ENCODE measurements at regions not wholly inside any gene's neighbourhood (a gene's known extent, or its start where the extent isn't known, plus 50 kb on each side); places are given as distances from the start of the nearest gene placed in this dataset.

DNA sequence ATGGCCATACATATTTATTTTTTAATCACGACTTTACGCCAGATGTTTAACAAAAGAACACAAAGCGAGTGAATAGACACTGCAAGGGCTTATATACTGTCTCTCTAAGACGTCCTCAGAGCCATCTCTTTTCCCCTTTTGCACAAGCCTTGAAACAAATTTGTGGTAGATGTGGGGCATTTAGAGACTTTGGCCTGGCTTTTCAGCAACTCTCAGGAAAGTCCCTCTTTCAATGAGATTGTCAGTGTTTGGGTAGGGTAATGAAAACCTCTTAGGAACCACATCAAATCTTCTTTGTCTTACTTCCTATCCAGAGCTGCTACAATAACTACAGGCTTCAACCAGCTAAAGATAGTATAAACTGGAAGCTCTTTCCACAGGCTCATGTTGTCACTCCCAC, 380.0 kb downstream of the ANXA1 start:
- ATAC-seq, result no peak
- no peaks in the 10 kb centered on the region for H3K9me3 ChIP-seq
- WGBS, 2 donors, result 31% methylated on average over 4 of the region's 4 CpGs
- no peaks in the 10 kb centered on the region for H3K27me3 ChIP-seq
- H3K36me3 ChIP-seq (replicated peaks in 1 of 2; ENCODE audit: insufficient read depth in 1 of 2, low read depth in 2 of 2), result no peaks in the 10 kb centered on the region
- no peak overlapping the region for H3K4me3 ChIP-seq
- no peaks in the 10 kb centered on the region for H3K4me1 ChIP-seq
- no peak for TF ChIP-seq POLR2A (IDR thresholded peaks at IDR 0.05)
- TF ChIP-seq, protein P1, sequence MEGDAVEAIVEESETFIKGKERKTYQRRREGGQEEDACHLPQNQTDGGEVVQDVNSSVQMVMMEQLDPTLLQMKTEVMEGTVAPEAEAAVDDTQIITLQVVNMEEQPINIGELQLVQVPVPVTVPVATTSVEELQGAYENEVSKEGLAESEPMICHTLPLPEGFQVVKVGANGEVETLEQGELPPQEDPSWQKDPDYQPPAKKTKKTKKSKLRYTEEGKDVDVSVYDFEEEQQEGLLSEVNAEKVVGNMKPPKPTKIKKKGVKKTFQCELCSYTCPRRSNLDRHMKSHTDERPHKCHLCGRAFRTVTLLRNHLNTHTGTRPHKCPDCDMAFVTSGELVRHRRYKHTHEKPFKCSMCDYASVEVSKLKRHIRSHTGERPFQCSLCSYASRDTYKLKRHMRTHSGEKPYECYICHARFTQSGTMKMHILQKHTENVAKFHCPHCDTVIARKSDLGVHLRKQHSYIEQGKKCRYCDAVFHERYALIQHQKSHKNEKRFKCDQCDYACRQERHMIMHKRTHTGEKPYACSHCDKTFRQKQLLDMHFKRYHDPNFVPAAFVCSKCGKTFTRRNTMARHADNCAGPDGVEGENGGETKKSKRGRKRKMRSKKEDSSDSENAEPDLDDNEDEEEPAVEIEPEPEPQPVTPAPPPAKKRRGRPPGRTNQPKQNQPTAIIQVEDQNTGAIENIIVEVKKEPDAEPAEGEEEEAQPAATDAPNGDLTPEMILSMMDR (IDR thresholded peaks at IDR 0.05), result no peak
- intact Hi-C loops (cut with DNase I), result no loop called here
- DNase-seq, result no peak
- no peak overlapping the region for H3K27ac ChIP-seq

DNA sequence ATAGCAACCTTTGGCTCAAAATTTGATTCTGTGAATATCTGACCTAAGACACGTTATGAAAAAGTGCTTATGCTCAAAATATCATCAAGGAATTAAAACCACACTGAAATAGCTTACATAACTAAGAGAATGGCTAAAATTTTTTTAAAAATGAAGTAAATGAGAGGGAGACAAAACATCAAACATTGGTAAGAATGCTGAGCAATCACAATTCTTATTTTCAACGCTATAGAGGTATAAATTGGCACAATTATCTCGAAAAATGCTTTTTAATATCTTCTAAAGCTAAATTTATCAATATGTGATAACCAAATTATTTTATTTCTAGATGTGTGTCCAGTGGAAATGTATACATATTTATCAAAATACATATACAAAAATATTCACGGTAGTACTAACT, 381.3 kb downstream of the ANXA1 start:
- no peaks in the 10 kb centered on the region for H3K27me3 ChIP-seq
- no peak for ATAC-seq
- 45 to 53% methylated on average over 4 of the region's 4 CpGs for WGBS, 2 donors

GRCh38 chr9:73536403-73536802, 384.7 kb downstream of the ANXA1 start:
- intact Hi-C loops (cut with DNase I), result no loop called here
- Histone ChIP-seq H3K36me3 (replicated peaks in 1 of 2; ENCODE audit: insufficient read depth in 1 of 2, low read depth in 2 of 2) (no peaks in the 10 kb centered on the region), H3K27ac (no peak overlapping the region), H3K4me1 (no peaks in the 10 kb centered on the region), H3K9me3 (no peaks in the 10 kb centered on the region), H3K4me3 (no peak overlapping the region), H3K27me3 (no peaks in the 10 kb centered on the region)
- DNase-seq (no peak), ATAC-seq (no peak)
- TF ChIP-seq, protein P1 (IDR thresholded peaks at IDR 0.05), result no peak
- no peak for TF ChIP-seq POLR2A (IDR thresholded peaks at IDR 0.05)
- WGBS, 2 donors, result 66 to 70% methylated on average over 2 of the region's 2 CpGs

More for the DNA sequence above, 381.3 kb downstream of the ANXA1 start:
- no peak for TF ChIP-seq POLR2A (IDR thresholded peaks at IDR 0.05)
- no peaks in the 10 kb centered on the region for H3K4me1 ChIP-seq
- intact Hi-C loops (cut with DNase I), result no loop called here
- no peak overlapping the region for H3K4me3 ChIP-seq
- H3K36me3 ChIP-seq (replicated peaks in 1 of 2; ENCODE audit: insufficient read depth in 1 of 2, low read depth in 2 of 2), result no peaks in the 10 kb centered on the region
- H3K9me3 ChIP-seq, result no peaks in the 10 kb centered on the region
- DNase-seq, result no peak
- no peak overlapping the region for H3K27ac ChIP-seq

DNA sequence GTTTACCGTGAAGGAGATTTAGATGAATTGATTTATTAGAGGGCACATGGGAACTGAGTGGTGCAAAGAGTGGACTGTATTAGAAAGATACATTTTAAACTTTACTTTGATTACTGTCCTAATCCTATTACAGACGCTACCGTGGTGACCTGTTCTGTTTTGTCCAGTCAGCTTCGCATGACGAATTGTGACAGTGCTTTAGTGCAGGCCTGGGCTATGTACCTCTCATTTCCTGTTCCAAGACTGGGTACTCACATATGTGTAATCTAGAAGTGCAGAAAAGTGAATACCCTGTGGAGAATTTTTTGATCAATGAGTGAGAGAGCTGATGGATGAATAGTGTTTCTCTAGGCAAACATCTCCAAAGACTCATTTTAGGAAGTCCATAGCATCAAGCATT, 385.9 kb downstream of the ANXA1 start:
- no peak for DNase-seq
- no peaks in the 10 kb centered on the region for H3K4me1 ChIP-seq

GRCh38 chr9:73539881-73540390, 388.3 kb downstream of the ANXA1 start:
- intact Hi-C loops (cut with DNase I), result no loop called here
- no peak for TF ChIP-seq POLR2A (IDR thresholded peaks at IDR 0.05)
- TF ChIP-seq, protein P1 (IDR thresholded peaks at IDR 0.05), result no peak
- no peaks in the 10 kb centered on the region for H3K4me1 ChIP-seq
- H3K9me3 ChIP-seq, result no peaks in the 10 kb centered on the region
- DNase-seq (no peak), ATAC-seq (no peak)
- H3K27me3 ChIP-seq, result no peaks in the 10 kb centered on the region
- WGBS, 2 donors, result 56 to 62% methylated on average over 7 of the region's 7 CpGs
- H3K27ac ChIP-seq, result no peak overlapping the region
- H3K4me3 ChIP-seq, result no peak overlapping the region
- H3K36me3 ChIP-seq (replicated peaks in 1 of 2; ENCODE audit: insufficient read depth in 1 of 2, low read depth in 2 of 2), result no peaks in the 10 kb centered on the region

More for the DNA sequence above, 385.9 kb downstream of the ANXA1 start:
- Histone ChIP-seq H3K27ac (no peak overlapping the region), H3K36me3 (replicated peaks in 1 of 2; ENCODE audit: insufficient read depth in 1 of 2, low read depth in 2 of 2) (no peaks in the 10 kb centered on the region), H3K4me3 (no peak overlapping the region), H3K9me3 (no peaks in the 10 kb centered on the region), H3K27me3 (no peaks in the 10 kb centered on the region)
- no peak for ATAC-seq
- no peak for TF ChIP-seq POLR2A (IDR thresholded peaks at IDR 0.05)
- TF ChIP-seq, protein P1 (IDR thresholded peaks at IDR 0.05), result no peak
- intact Hi-C loops (cut with DNase I), result no loop called here
- WGBS, 2 donors, result 67 to 75% methylated on average over 5 of the region's 5 CpGs

All from body of pancreas (tissue), 4 donors.